Sigmoid colon (tissue), 6 donors: ENCODE measurements at regions not wholly inside any gene's neighbourhood (a gene's known extent, or its start where the extent isn't known, plus 50 kb on each side); places are given as distances from the start of the nearest gene placed in this dataset.
A peak's percentile ranks its signal among the peaks of the same experiment; 100 is the strongest.

Experiments
- DNase-seq: peaks from one replicate; pipeline ENCODE4 v3.0.0-alpha.2; 2019
- H3K27ac ChIP-seq, 4 donors: fragments of 200-600 bp; sonication (generic); one replicate each; pipeline ENCODE4 v1.5.1; 2016 to 2019; ENCODE audit warnings: mild to moderate bottlenecking in 1 of 4
- H3K27me3 ChIP-seq, 3 donors: fragments of 200-600 bp; sonication (generic); one replicate each; pipeline ENCODE4 v1.5.1; 2019; ENCODE audit warnings: mild to moderate bottlenecking in 1 of 3
- H3K36me3 ChIP-seq, 4 donors: fragments of 200-600 bp; sonication (generic); one replicate each; pipeline ENCODE4 v1.5.1; 2016 to 2019
- H3K4me1 ChIP-seq, 4 donors: fragments of 200-600 bp; sonication (generic); one replicate each; pipeline ENCODE4 v1.5.1; 2017 to 2019
- H3K4me3 ChIP-seq, 4 donors: fragments of 200-600 bp; sonication (generic); one replicate each; pipeline ENCODE4 v1.5.1; 2017 to 2019; ENCODE audit warnings: mild to moderate bottlenecking in 2 of 4, moderate library complexity in 1 of 4
- H3K9me3 ChIP-seq, 4 donors: fragments of 200-600 bp in 3 of 4; sonication (generic) in 3 of 4; one replicate each; pipeline versions ENCODE4 v1.5.1 to v1.6.1; 2013 to 2019
- CTCF ChIP-seq, 4 experiments: fragments of 450-650 bp in 3 of 4; fragments of 200-600 bp in 1 of 4; IDR thresholded peaks; one replicate each; pipeline ENCODE4 v1.5.1; 2016 to 2019; ENCODE audit warnings: antibody characterized with exemption in 4 of 4, mild to moderate bottlenecking in 3 of 4, moderate library complexity in 2 of 4
- EP300 ChIP-seq, 4 donors: sonication (generic); formaldehyde crosslinking; IDR thresholded peaks; one replicate each; pipeline ENCODE4 v1.6.1; 2017; ENCODE audit warnings: antibody characterized with exemption in 4 of 4
- POLR2A ChIP-seq, 2 donors: fragments of 450-650 bp; IDR thresholded peaks; one replicate each; pipeline ENCODE4 v1.6.1; 2016; ENCODE audit warnings: antibody characterized with exemption in 2 of 2, mild to moderate bottlenecking in 2 of 2, moderate library complexity in 2 of 2
- POLR2AphosphoS5 ChIP-seq, 4 donors: sonication (generic); formaldehyde crosslinking; IDR thresholded peaks; one replicate each; pipeline ENCODE4 v1.6.1; 2017; ENCODE audit warnings: antibody characterized with exemption in 4 of 4
- WGBS, 2 donors: extraction: QIAGEN DNeasy Blood & Tissue Kit; methylation state at CpG; one replicate each; pipeline ENCODE4 v1.1.7; 2013; 5-methylcytosine and 5-hydroxymethylcytosine counted together
- intact Hi-C: fragments of 100-400 bp; cut with DNase I; formaldehyde crosslinking; loops from one replicate; pipeline ENCODE4 v1.15.1; 2023
- donor health status: healthy with polysubstance abuse.
- donor health status: healthy.

GRCh38 chr3:71876135-71877105 lies 91.5 kb upstream of the PROK2 start:
- WGBS, 2 donors = 44 to 74% methylated on average over 8 of the region's 8 CpGs
- Histone ChIP-seq H3K27ac (no peak overlapping the region), H3K9me3 (no peaks in the 10 kb centered on the region), H3K27me3 (no peaks in the 10 kb centered on the region), H3K4me1 (peaks cover 0 to 7% (median 3%) of the 10 kb centered on the region in 4 donors), H3K4me3 (no peak overlapping the region), H3K36me3 (no peaks in the 10 kb centered on the region)
- TF ChIP-seq POLR2AphosphoS5 (IDR thresholded peaks at IDR 0.05) = no peak
- TF ChIP-seq EP300 (IDR thresholded peaks at IDR 0.05) = no peak
- TF ChIP-seq CTCF (IDR thresholded peaks at IDR 0.05) = no peak
- TF ChIP-seq POLR2A (IDR thresholded peaks at IDR 0.05) = no peak
- intact Hi-C loops = loop anchor here (10.0 kb wide), 2 partner anchors 378 to 1208 kb away; no protein-coding TSS in a partner anchor
- no peak for DNase-seq

- Histone ChIP-seq H3K27ac (no peak overlapping the region), H3K4me1 (peaks cover 0 to 7% (median 3%) of the 10 kb centered on the region in 4 donors), H3K4me3 (no peak overlapping the region), H3K27me3 (no peaks in the 10 kb centered on the region), H3K36me3 (no peaks in the 10 kb centered on the region), H3K9me3 (no peaks in the 10 kb centered on the region)
- 21 to 22% methylated on average over 4 of the region's 4 CpGs for WGBS, 2 donors
- intact Hi-C loops = loop anchor here (1.0 to 10.0 kb wide), 3 partner anchors 379 to 1209 kb away; no protein-coding TSS in a partner anchor
- DNase-seq = peak; percentile 85
- TF ChIP-seq EP300 (IDR thresholded peaks at IDR 0.05) = no peak
- peak; percentile 46 to 83 (median 74) for TF ChIP-seq CTCF (IDR thresholded peaks at IDR 0.05)
Measured at GRCh38 chr3:71875461-71875947, 90.6 kb upstream of the PROK2 start.

- intact Hi-C loops = loop anchor here (1.0 to 10.0 kb wide), 3 partner anchors 380 to 1210 kb away; no protein-coding TSS in a partner anchor
- TF ChIP-seq POLR2A (IDR thresholded peaks at IDR 0.05) (no peak), CTCF (IDR thresholded peaks at IDR 0.05) (no peak), POLR2AphosphoS5 (IDR thresholded peaks at IDR 0.05) (no peak), EP300 (IDR thresholded peaks at IDR 0.05) (no peak)
Measured at GRCh38 chr3:71874618-71875017, 89.7 kb upstream of the PROK2 start.

GRCh38 chr3:71873093-71873611 lies 88.2 kb upstream of the PROK2 start:
- Histone ChIP-seq H3K4me1 (peaks cover 0 to 7% (median 3%) of the 10 kb centered on the region in 4 donors), H3K9me3 (no peaks in the 10 kb centered on the region), H3K36me3 (no peaks in the 10 kb centered on the region), H3K27ac (no peak overlapping the region), H3K27me3 (no peaks in the 10 kb centered on the region), H3K4me3 (no peak overlapping the region)
- no peak for DNase-seq
- WGBS, 2 donors = 74 to 75% methylated on average over 10 of the region's 10 CpGs
- intact Hi-C loops = loop anchor here (10.0 kb wide), 2 partner anchors 382 to 1212 kb away; no protein-coding TSS in a partner anchor
- TF ChIP-seq POLR2AphosphoS5 (IDR thresholded peaks at IDR 0.05) (no peak), CTCF (IDR thresholded peaks at IDR 0.05) (no peak), POLR2A (IDR thresholded peaks at IDR 0.05) (no peak), EP300 (IDR thresholded peaks at IDR 0.05) (no peak)

More at GRCh38 chr3:71874618-71875017, 89.7 kb upstream of the PROK2 start:
- Histone ChIP-seq H3K36me3 (no peaks in the 10 kb centered on the region), H3K9me3 (no peaks in the 10 kb centered on the region), H3K27me3 (no peaks in the 10 kb centered on the region), H3K4me3 (no peak overlapping the region), H3K27ac (no peak overlapping the region), H3K4me1 (peaks cover 0 to 7% (median 3%) of the 10 kb centered on the region in 4 donors)
- no peak for DNase-seq
- WGBS, 2 donors = 79 to 90% methylated on average over 4 of the region's 4 CpGs
